HG02571 (cell line): ENCODE measurements at regions not wholly inside any gene's neighbourhood (a gene's known extent, or its start where the extent isn't known, plus 50 kb on each side); places are given as distances from the start of the nearest gene placed in this dataset.

Experiments
- ATAC-seq: cut with Tn5 transposase; IDR thresholded peaks from one replicate; pipeline ENCODE4 v1.9.1; 2021; ENCODE audit warnings: mild to moderate bottlenecking, moderate library complexity; ENCODE audit not compliant: unreplicated experiment

DNA sequence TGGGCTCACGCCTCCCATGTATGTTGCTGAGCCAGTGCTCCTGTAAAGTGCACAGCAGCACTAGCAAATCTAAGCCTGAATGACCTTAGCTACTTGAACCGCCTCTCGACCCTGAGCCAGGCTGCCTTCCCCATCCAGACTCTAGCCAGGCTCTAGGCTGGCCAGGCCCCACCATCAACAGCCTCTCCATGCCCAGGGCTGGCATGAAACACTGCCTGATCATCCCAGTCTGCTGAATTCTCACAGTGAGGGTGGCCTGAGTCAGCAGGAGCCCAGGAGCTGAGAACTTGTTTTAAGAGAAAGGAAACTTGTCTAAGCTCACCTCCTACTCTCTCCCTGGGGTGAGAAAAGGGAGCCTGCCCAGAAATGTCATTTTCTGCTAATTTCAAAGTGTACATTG, 733.3 kb downstream of the PTPRU start:
- ATAC-seq, result no peak

DNA sequence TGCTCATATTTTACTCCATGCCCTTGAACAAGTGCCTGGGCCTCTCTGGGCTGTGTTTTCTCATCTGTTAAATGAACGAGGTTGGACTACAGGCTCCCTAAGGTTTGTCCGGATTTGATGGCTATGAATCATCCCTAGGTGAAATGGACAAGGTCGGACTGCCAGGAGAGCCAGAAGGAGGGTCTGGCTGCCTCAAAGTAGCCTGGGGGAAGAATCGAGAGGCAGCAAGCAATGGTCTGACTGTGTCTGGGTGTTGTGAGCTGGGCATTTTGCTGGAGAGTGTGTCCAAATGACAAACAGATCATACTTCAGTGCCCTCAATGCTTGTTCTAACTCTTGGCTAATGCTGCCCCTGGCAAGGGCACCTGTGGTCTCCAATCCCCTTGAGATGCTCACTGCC, 730.9 kb downstream of the PTPRU start:
- ATAC-seq, result no peak

DNA sequence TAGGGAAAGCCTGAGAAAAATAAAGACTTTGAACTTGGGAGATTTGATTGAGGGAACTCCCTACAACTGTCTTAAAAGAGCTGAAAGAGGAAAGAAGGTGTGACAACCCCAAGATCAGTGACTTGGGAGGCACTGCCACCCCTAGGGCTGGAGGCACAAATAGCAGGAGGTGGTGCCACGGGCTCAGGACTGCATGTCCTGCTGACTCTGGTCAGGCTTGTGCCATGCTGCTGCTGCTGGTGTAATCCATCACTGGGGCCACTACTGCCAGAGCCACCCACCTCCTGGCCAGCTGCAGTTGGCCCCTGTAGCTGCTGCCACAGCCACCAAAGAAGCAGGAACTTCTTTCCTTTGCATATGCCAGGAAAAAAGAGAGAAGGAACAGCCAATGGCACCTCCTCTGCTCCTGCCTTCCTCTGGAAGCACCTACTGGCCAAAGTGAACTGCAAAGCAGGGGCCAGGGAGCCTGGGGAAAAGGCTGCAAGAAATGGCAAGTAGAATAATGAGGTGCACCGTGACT, 730.3 kb downstream of the PTPRU start:
- ATAC-seq, result no peak

DNA sequence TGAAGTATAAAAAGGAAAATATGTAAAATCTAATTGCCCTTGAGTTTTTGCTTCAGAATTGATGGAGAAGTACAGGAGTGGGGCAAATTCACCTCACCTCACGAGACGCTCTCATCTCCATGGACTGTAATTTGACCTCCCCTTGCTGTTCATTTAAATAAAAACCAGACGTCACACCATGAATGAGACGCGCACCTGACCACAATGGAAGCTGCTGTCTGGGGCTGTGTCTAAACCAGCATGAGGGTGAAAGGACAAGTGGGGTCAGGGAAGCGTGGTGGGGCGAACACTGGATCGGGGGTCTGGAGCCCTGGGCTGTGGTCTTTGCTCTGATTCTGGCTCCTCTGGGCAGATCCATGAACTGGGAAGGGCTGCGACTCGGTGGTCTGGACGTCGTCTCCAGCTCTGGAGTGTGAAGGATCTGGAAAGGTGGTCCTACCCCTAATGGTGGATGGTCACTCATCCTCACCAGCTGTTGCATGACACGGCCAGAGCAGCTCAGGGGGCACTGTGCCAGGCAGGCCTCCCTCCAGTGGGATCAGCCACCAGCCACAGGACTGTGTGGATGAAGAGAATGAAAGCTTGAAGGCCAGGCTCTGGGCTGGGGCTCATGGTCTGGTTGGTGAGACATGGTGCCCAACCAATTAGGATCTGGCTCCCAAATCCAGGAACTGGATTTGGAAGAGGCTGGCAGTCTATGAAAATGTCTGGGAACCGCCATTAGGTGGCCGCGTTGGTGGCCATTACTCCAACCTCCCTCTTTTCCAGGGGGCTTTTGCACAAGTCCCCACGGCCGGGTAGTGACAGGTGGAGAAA, 728.6 kb downstream of the PTPRU start:
- no peak for ATAC-seq

DNA sequence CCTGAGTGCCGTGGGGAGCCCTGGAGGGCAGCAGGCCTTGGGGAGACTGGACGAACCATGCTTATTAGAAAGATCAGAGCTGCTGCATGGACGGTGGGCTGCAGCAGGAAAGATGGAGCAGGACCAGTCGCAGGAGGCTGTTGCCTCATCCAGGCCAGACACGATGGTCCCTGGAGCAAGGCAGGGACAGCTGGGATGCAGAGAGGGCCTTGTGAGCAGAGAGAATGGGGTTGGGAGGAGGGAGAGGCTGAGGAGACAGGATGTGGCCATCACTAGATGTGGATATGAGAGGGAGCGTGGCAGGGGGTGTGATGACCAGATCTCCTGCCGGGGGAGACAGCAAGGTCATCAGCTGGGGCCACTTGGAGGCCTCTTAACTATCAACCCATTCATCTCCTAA, 727.6 kb downstream of the PTPRU start:
- no peak for ATAC-seq

DNA sequence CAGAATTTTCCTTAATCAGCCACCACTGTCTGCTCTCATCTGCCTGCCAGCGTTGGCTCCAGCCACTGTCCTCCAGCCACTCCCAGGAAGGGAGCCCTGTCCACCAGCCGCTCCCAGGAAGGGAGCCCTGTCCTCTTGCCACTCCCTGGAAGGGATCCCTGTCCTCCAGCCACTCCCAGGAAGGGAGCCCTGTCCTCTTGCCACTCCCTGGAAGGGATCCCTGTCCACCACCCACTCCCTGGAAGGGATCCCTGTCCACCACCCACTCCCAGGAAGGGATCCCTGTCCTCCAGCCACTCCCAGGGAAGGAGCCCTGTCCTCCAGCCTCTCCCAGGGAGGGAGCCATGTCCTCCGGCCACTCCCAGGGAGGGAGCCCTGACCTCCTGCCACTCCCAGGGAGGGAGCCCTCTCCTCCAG, 726.5 kb downstream of the PTPRU start:
- ATAC-seq, result no peak

DNA sequence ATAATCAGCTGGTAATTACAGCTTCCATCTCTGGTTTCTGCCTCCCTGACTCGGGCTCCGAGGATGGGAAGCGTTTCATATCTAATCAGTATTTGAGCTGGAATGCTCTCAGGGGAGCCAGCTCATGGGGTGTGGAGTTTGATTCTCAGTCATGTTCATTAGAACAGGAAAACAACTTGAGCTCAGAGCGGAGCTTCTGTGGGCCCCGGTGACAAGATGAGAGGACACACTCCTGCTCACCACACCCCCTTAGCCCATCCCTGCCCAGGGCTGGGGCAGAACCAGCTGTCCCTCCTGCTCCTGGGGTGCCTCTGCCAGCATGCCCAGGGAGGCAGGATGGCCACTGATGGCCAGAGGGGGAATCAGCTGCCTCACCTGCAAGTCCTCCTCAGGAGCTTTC, 726.0 kb downstream of the PTPRU start:
- no peak for ATAC-seq

DNA sequence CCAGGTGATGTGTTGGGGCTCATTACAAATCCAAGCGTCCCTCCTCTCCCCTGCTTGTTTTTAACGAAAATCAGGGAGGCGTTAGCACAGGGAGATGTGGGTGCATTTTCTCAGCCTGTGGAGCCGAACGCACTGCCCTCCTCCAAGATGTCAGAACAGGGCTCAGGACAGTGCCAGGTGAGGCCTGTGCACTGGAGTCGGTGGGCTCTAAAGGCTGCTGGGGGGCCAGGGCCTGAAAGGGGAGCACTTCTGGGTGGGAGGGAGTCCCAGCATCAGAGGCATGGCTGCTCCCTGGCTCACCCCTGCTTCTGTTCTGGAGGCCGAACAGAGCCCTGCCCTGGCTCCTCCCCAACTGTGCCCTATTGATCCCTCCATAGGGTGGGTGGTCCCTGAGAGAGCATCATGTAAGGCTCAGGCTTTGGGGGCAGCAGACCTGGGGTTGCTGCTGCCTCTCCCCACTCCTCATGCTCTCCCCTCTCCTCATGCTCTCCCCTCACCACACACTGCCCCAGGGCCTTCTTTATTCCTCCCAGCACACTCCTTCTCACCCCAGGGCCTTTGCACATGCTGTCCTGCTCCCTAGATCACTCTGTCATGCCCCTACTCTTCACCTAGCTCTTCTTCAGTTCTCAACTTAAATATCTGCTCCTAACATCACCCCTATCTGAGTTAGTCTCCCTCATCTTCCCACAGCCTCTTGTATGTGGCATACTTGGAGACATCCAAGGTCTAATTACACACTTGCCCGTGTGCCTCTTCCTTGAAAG, 725.2 kb downstream of the PTPRU start:
- no peak for ATAC-seq

DNA sequence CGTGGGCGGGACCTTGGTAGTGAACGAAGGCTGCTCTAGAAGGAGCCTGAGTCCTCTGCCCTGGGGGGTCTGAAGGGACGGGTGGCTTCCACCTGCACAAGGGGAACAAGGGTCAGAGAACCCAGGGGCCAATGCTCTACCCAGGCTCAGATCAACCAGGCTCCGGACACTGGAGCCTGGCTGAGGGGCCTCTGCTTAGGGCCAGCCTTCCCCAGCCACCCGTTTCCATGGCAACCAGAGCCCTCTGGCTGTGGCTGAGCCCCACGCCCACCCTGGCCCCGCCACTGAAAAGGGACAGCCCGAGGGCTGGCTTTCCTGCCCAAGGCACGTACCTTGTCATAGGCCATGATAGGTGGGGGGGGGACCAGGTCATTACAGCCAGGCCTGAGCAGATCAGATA, 724.6 kb downstream of the PTPRU start:
- ATAC-seq, result no peak

DNA sequence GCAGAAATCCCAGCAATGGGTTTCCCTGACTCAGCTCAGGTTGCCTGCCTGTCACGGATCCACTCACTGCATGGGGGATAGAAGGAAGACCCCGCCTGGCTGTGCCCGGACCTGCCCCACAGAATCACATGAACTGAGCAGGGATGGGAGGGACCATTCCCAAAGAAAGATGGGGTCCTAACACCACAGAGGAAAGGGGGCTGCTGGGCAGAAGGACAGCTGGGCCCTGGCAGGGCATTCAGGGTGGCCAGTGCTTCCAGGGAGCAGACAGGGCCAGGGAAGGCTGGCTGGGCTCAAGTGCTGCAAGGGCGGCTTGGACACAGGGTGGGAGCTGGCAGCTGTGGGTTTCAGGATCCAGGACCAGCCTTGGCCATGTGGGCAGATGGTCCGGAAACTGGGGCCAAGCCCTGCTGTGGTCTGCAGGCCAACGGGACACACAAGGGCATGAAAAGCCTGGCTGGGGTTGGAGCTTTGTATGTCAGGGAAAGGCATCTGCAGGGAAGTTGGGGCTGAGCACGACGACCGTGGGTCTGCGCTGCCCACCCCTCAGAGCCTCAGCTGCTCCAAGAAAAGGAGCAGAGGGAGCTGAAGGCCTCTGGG, 723.9 kb downstream of the PTPRU start:
- no peak for ATAC-seq

DNA sequence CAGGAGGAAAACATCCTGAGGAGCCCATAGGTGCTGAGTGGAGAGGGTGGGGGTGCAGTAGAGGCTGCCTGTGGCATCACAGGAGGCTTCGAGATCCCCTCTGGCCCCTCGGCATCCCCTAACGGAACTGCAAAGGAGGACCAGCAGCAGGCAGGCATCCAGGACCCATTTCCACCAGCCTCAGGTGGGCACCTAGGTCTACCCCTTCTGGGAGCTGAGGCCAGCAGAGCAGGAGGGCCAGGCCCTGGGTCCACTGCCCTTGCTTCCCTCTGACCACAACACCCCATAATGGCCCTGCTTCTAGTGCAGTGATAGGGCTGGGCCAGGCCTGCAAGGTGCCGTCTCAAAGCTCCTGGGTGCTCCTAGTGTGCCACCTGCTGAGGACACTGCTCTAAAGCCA, 723.0 kb downstream of the PTPRU start:
- ATAC-seq, result no peak

DNA sequence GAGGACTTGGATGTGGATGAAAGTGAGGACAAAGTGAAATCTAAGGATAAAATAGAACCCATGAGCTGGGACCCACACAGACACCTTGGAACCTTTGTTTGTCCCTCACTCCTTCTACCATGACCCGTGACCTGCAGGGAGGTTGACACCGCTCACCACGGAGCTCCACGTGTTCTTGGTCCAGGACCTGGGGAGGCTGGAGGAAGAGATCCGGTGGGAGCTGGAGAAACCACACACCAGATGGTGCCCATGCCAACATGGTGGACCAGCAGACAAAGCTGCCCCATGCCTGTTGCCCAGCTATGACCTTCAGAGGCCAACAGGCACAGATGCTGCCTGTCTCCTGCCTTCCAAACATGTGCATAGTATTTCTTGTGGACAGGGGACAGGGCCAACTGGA, 721.9 kb downstream of the PTPRU start:
- no peak for ATAC-seq

DNA sequence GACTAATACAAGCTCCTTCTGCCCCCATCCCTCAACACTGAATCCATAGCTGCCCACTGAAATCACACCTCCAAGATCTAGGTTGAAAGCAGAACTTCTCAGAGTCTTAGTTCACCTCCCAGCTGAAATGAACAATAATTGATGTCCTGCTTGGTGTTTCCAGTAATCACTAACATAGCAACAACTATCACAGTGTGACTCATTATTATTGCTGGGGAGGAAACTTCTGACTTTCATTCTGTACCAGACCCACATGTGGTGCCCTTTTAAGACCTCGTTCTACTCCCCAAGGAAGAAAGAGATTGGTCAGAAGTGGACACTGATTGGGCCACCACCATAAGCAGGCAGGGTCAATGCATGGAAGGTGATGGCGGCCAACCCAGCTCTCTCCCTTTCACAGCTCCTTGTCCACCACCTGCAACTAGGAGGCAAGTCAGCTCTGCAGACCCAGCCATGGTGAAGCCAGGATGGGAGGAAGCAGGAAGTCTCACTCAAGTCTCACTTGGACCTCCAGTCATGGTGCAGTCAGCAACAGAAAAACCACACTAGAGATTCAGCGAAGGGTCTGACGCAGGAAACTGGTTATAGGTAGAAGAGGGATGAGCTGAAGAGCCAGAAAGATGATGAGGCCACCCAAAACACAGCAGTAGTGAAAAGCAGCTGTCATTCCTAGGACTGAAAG, 720.2 kb downstream of the PTPRU start:
- ATAC-seq, result no peak

DNA sequence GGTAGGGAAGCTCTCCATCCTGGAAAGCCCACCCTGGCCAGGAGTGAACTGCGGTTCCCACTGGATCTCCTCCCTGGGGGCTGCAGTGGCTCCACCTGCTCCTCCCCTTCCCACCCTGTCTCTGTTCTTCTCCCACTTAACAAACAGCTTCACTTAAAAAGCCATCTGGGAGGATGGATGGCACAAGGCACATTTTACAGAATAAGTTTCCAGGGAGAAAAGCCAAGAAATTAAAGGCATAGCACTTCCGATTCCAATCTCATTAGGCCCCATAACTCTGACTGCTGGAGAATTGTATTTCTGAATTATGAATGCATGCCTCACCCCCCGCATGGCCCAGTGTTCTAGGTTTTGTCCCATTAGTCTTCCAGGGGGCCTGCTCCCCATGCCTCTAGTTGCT, 718.3 kb downstream of the PTPRU start:
- ATAC-seq, result no peak

DNA sequence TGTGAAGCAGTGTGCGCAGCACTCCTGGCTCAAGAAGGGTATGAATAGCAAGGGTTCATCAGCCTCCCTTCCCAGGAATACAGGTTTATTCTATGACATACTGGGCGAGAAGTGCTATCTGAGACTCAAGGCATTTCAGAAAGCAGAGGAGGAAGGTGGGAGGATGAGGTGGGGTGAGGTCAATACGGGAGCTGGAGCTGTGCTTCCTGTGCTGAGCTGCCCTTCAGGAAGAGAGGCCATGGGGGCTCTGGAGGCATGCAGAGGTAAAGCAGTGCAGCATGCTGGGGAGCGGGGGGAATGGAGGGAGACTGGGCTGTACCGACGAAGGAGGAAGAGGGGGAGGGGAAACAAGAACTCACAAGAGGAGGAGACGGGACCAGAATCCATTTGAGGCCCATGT, 717.6 kb downstream of the PTPRU start:
- no peak for ATAC-seq

DNA sequence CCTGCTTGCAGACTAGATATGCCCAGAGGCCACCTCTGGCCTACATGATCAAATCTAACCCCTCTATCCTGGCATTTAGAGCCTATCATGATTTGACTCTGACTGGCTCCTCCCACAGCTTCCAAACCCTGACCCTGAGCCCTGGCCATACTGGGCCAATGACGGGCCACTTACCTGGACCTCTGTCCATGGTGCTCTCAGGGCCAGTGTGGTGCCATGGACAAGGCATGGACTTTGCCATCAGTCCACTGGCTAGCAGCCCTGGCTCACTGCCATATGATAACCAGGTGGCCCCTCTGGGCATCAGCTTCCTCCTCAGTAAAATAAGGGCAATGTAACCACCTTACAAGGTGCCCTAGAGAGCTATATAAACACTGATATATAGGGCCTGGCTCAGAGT, 713.4 kb downstream of the PTPRU start:
- ATAC-seq, result no peak

DNA sequence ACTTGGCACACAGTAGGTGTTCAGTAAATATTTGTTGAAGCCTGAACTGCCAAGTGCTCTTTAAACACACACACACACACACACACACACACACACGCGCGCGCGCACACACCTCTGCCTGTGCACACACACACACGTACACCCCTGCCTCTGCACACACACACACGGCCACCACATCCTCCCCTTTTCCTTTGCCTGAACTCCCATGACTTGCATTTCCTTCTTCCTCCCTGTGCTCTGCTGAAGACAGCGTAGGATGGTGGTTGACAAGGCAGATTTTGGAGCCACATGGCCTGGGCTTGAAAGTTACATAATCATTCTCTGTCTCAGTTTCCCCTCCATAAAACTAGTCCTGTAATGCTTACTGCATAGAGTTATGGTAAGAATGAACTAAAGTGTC, 712.3 kb downstream of the PTPRU start:
- ATAC-seq, result no peak

DNA sequence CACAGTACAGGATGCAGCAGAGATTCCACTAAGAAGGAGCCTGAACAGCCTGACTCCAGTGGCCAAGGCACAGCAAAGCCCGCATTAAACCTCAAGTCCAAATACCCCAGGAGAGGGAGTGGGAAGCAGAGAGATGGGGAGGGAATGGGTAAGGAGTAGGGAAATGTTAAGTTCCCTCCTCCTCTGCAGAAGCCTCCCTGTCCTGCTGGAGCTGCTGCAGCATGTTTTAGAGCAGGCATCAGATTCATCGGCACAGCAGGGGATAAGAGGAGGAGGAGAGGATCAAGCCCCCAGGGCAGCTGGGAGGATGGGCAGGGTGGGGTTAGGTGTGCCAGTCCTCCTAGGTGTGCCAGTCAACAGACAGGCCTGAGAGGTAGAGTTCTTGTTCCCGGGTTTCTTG, 709.7 kb downstream of the PTPRU start:
- no peak for ATAC-seq

DNA sequence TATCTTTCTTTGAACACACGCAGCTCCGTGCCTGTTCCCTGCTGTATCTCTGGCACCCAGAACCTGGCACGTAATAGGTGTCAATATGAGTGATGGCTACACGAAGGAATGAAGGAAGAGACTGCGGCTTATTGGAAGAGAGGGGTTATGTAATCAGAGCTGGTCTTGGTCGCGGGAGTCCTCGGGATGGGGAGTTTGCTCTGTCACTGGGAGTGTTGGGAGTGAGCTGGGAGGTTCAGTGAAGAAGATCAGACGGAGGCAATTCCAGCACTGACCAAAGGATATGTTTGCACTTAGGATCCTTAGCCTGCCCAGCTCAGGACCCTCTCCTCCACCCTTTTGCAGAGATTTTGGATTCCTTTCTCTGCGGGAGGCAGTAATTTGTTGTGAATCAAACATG, 709.1 kb downstream of the PTPRU start:
- ATAC-seq, result no peak

DNA sequence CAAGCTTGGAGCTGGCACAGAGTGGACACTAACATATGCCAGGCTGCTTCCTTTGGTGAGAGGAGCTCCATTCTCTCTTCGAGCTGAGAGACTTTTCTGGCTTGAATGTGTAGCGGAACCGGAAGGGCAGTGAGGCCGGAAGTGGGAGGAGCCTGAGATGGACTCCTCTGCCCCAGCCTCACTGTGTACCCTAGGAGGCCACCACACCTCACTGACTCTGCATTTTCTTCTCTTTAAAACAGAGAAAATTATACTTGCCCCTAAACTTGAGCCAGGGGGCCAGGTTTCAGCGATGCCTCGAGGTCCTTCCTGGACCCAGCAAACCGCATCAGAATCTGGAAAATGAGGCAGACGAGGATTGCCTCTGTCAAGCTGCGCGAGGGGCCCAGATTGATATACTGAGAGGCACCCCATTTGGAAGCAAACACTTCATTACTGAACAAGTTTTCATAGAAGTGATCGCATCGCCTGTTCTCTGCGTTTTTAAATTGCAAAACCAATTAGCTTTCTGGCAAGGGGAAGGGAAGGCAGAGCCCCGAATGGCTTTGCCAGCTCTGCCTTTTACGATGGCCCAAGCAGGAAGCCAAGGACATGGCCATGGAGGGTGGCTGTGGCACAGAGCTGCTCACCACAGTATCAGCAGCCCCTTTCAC, 708.1 kb downstream of the PTPRU start:
- ATAC-seq, result no peak

DNA sequence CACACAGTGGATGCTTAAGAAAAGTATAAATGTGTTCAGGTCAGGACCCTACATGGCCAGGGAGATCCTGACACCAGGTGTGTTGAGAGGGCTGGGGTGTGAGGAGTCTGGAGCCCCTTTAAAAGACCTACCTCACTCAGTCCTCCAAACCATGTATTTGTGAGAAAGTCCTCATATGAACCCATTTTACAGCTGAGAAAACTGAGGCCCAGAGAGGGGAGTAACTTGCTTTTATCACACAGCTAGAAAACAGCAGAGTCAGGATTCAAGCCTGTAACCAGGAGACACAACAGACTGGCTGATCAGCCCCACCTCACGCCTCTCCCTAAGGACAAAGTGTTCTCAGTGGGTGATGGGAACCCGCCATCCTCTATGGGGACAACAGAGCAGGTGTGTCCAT, 706.7 kb downstream of the PTPRU start:
- no peak for ATAC-seq
